ENCODE measurements at regions not wholly inside any gene's neighbourhood (a gene's known extent, or its start where the extent isn't known, plus 50 kb on each side); places are given as distances from the start of the nearest gene placed in this dataset.

GRCh38 chr20:12458241-12458640 is 540.5 kb downstream of the BTBD3 start:
- H3F3A ChIP-seq (ENCODE audit: insufficient read depth, low read length): no peaks in the 10 kb centered on the region
- no peak for TF ChIP-seq EZH2 (IDR thresholded peaks at IDR 0.05; ENCODE audit: borderline replicate concordance, low read length)
- no peak for TF ChIP-seq CTCF (IDR thresholded peaks at IDR 0.05; ENCODE audit: low read length)
- no peaks in the 10 kb centered on the region for H3K79me2 ChIP-seq (ENCODE audit: insufficient read depth, low read length)
- no peaks in the 10 kb centered on the region for H3K9me3 ChIP-seq (ENCODE audit: low read length)
- H3K4me2 ChIP-seq (ENCODE audit: low read length): no peak overlapping the region
- H3K4me3 ChIP-seq (ENCODE audit: low read depth, low read length, poor library complexity, severe bottlenecking): no peak overlapping the region
- H4K20me1 ChIP-seq (ENCODE audit: insufficient read depth, low read length): no peaks in the 10 kb centered on the region
- H3K27ac ChIP-seq (ENCODE audit: low read depth, low read length, poor library complexity, severe bottlenecking): no peak overlapping the region
- no peaks in the 10 kb centered on the region for H3K27me3 ChIP-seq (ENCODE audit: insufficient read depth, low read length)
- H3K4me1 ChIP-seq (ENCODE audit: insufficient read depth, low read length, severe bottlenecking): no peaks in the 10 kb centered on the region
- H3K9ac ChIP-seq (ENCODE audit: low read length): no peak overlapping the region
- H2AFZ ChIP-seq (ENCODE audit: low read length): no peak overlapping the region
- no peaks in the 10 kb centered on the region for H3K36me3 ChIP-seq (ENCODE audit: insufficient read depth, low read length)
- H3K9me2 ChIP-seq (ENCODE audit: low read depth, low read length): no peaks in the 10 kb centered on the region

- no peaks in the 10 kb centered on the region for H3K9me3 ChIP-seq (ENCODE audit: low read length)
- H3K36me3 ChIP-seq (ENCODE audit: insufficient read depth, low read length): no peaks in the 10 kb centered on the region
- no peak overlapping the region for H2AFZ ChIP-seq (ENCODE audit: low read length)
- TF ChIP-seq EZH2 (IDR thresholded peaks at IDR 0.05; ENCODE audit: borderline replicate concordance, low read length) (no peak), CTCF (IDR thresholded peaks at IDR 0.05; ENCODE audit: low read length) (no peak)
- no peaks in the 10 kb centered on the region for H3K27me3 ChIP-seq (ENCODE audit: insufficient read depth, low read length)
- no peaks in the 10 kb centered on the region for H3K79me2 ChIP-seq (ENCODE audit: insufficient read depth, low read length)
- H3K4me3 ChIP-seq (ENCODE audit: low read depth, low read length, poor library complexity, severe bottlenecking): no peak overlapping the region
- H3K9ac ChIP-seq (ENCODE audit: low read length): no peak overlapping the region
- no peaks in the 10 kb centered on the region for H3F3A ChIP-seq (ENCODE audit: insufficient read depth, low read length)
- no peaks in the 10 kb centered on the region for H3K9me2 ChIP-seq (ENCODE audit: low read depth, low read length)
- no peaks in the 10 kb centered on the region for H3K4me1 ChIP-seq (ENCODE audit: insufficient read depth, low read length, severe bottlenecking)
- no peak overlapping the region for H3K4me2 ChIP-seq (ENCODE audit: low read length)
- no peak overlapping the region for H3K27ac ChIP-seq (ENCODE audit: low read depth, low read length, poor library complexity, severe bottlenecking)
- no peaks in the 10 kb centered on the region for H4K20me1 ChIP-seq (ENCODE audit: insufficient read depth, low read length)
These were observed 544.7 kb upstream of the SPTLC3 start for GRCh38 chr20:12464036-12464435.

GRCh38 chr20:12466915-12467314 is 541.9 kb upstream of the SPTLC3 start:
- Histone ChIP-seq H3F3A (ENCODE audit: insufficient read depth, low read length) (no peaks in the 10 kb centered on the region), H3K4me1 (ENCODE audit: insufficient read depth, low read length, severe bottlenecking) (no peaks in the 10 kb centered on the region), H3K9ac (ENCODE audit: low read length) (no peak overlapping the region), H4K20me1 (ENCODE audit: insufficient read depth, low read length) (no peaks in the 10 kb centered on the region), H3K9me3 (ENCODE audit: low read length) (no peaks in the 10 kb centered on the region), H3K4me3 (ENCODE audit: low read depth, low read length, poor library complexity, severe bottlenecking) (no peak overlapping the region), H3K4me2 (ENCODE audit: low read length) (no peak overlapping the region), H2AFZ (ENCODE audit: low read length) (no peak overlapping the region), H3K27me3 (ENCODE audit: insufficient read depth, low read length) (no peaks in the 10 kb centered on the region), H3K36me3 (ENCODE audit: insufficient read depth, low read length) (no peaks in the 10 kb centered on the region), H3K27ac (ENCODE audit: low read depth, low read length, poor library complexity, severe bottlenecking) (no peak overlapping the region), H3K79me2 (ENCODE audit: insufficient read depth, low read length) (no peaks in the 10 kb centered on the region), H3K9me2 (ENCODE audit: low read depth, low read length) (no peaks in the 10 kb centered on the region)
- TF ChIP-seq EZH2 (IDR thresholded peaks at IDR 0.05; ENCODE audit: borderline replicate concordance, low read length) (no peak), CTCF (IDR thresholded peaks at IDR 0.05; ENCODE audit: low read length) (no peak)
